A673 (cell line): ENCODE measurements at regions not wholly inside any gene's neighbourhood (a gene's known extent, or its start where the extent isn't known, plus 50 kb on each side); places are given as distances from the start of the nearest gene placed in this dataset.
A peak's percentile ranks its signal among the peaks of the same experiment; 100 is the strongest.

Source experiments
- BruUV-seq: library from RNA; stranded (reverse); fragments of 400-500 nt; replicated peaks from 2 replicates; lab custom pipeline; 2021; lab: Mats Ljungman, UMichigan
- CTCF ChIA-PET: fragments of 300-600 bp; sonication (Branson Sonifier 250); formaldehyde crosslinking; loops from one replicate; lab custom pipeline; 2022; ENCODE audit warnings: antibody characterized with exemption; lab: Charles Lee
- POLR2A ChIA-PET: fragments of 300-600 bp; sonication (Branson Sonifier 250); formaldehyde crosslinking; loops from one replicate; lab custom pipeline; 2022; ENCODE audit warnings: antibody characterized with exemption; ENCODE audit not compliant: low non-redundant PET; lab: Charles Lee
- DNase-seq: peaks from one replicate; pipeline ENCODE4 v3.0.0-alpha.2; 2015; ENCODE audit warnings: low spot score
- H3K27ac ChIP-seq: fragments of 200-600 bp; sonication (generic); 2 replicates; pipeline ENCODE4 v1.5.1; 2016; ENCODE audit warnings: mixed run types, low read depth, mild to moderate bottlenecking, mixed read lengths, antibody characterized with exemption, low read length; ENCODE audit not compliant: poor library complexity, severe bottlenecking
- H3K27me3 ChIP-seq: fragments of 200-600 bp; sonication (generic); replicated peaks from 2 replicates; pipeline ENCODE4 v1.6.1; 2017; ENCODE audit warnings: mixed run types, low read depth, mild to moderate bottlenecking, mixed read lengths, antibody characterized with exemption, low read length; ENCODE audit not compliant: insufficient read depth, poor library complexity
- H3K36me3 ChIP-seq: fragments of 200-600 bp; sonication (generic); 2 replicates; pipeline ENCODE4 v1.6.1; 2016; ENCODE audit warnings: mixed run types, mild to moderate bottlenecking, mixed read lengths, antibody characterized with exemption, low read length; ENCODE audit not compliant: insufficient read depth, poor library complexity, severe bottlenecking
- H3K4me1 ChIP-seq: fragments of 200-600 bp; sonication (generic); 2 replicates; pipeline ENCODE4 v1.6.1; 2017; ENCODE audit warnings: mixed run types, mild to moderate bottlenecking, mixed read lengths, antibody characterized with exemption, low read length; ENCODE audit not compliant: insufficient read depth, poor library complexity, severe bottlenecking
- H3K4me3 ChIP-seq: fragments of 200-600 bp; sonication (generic); 2 replicates; pipeline ENCODE4 v1.5.1; 2016; ENCODE audit warnings: low read depth, mixed run types, mild to moderate bottlenecking, mixed read lengths, low read length; ENCODE audit not compliant: poor library complexity, severe bottlenecking
- H3K9me3 ChIP-seq: fragments of 200-600 bp; sonication (generic); 2 replicates; pipeline ENCODE4 v1.6.1; 2016; ENCODE audit warnings: mixed run types, low read depth, mild to moderate bottlenecking, mixed read lengths, antibody characterized with exemption, low read length; ENCODE audit not compliant: poor library complexity, severe bottlenecking
- CTCF ChIP-seq: fragments of 300-800, 200-600 bp; sonication (generic); conservative IDR thresholded peaks from 2 replicates; pipeline ENCODE4 v1.5.1; 2017; ENCODE audit warnings: low read depth, mild to moderate bottlenecking, antibody characterized with exemption, low read length, moderate library complexity, mixed read lengths
- EZH2 ChIP-seq: fragments of 200-600 bp; sonication (generic); IDR thresholded peaks from 2 replicates; pipeline ENCODE4 v1.6.1; 2017; ENCODE audit warnings: borderline replicate concordance, low read depth, mild to moderate bottlenecking, mixed read lengths, antibody characterized with exemption, low read length; ENCODE audit not compliant: poor library complexity, severe bottlenecking
- intact Hi-C: fragments of 100-400 bp; cut with micrococcal nuclease; formaldehyde crosslinking; loops from one replicate; pipeline ENCODE4 v1.10.0; 2022; ENCODE audit not compliant: unreplicated experiment

- BruUV-seq, result no TSS peak
- POLR2A ChIA-PET, result no interaction called here
These were observed 57.3 kb downstream of the HHEX start for GRCh38 chr10:92747066-92747465.

GRCh38 chr10:92747600-92747999 lies 57.8 kb downstream of the HHEX start:
- ChIA-PET POLR2A (no interaction called here), CTCF (no interaction called here)
- Histone ChIP-seq H3K36me3 (no peaks in the 10 kb centered on the region), H3K4me3 (no peak overlapping the region), H3K9me3 (no peaks in the 10 kb centered on the region), H3K27ac (no peak overlapping the region), H3K4me1 (peaks cover 27% of the 10 kb centered on the region), H3K27me3 (peaks cover 4% of the 10 kb centered on the region)
- BruUV-seq, result no TSS peak
- intact Hi-C loops, result no loop called here
- TF ChIP-seq EZH2 (no peak), CTCF (no peak)
- DNase-seq, result no peak

More at GRCh38 chr10:92747066-92747465, 57.3 kb downstream of the HHEX start:
- no peak for TF ChIP-seq EZH2
- TF ChIP-seq CTCF, result no peak
- H3K27ac ChIP-seq, result no peak overlapping the region
- H3K36me3 ChIP-seq, result no peaks in the 10 kb centered on the region
- DNase-seq, result no peak
- no peak overlapping the region for H3K4me3 ChIP-seq
- H3K27me3 ChIP-seq, result peaks cover 4% of the 10 kb centered on the region
- H3K9me3 ChIP-seq, result no peaks in the 10 kb centered on the region
- intact Hi-C loops, result no loop called here
- peaks cover 27% of the 10 kb centered on the region for H3K4me1 ChIP-seq
- CTCF ChIA-PET, result no interaction called here

- no peak for TF ChIP-seq EZH2
- intact Hi-C loops, result no loop called here
- Histone ChIP-seq H3K36me3 (no peaks in the 10 kb centered on the region), H3K27ac (no peak overlapping the region), H3K4me3 (peak overlapping the region; percentile 10), H3K4me1 (peaks cover 23% of the 10 kb centered on the region), H3K9me3 (no peaks in the 10 kb centered on the region), H3K27me3 (peaks cover 4% of the 10 kb centered on the region)
- POLR2A ChIA-PET, result no interaction called here
- CTCF ChIA-PET, result no interaction called here
- BruUV-seq, result no TSS peak
- peak; percentile 82 for DNase-seq
These were observed 61.2 kb downstream of the HHEX start for GRCh38 chr10:92750791-92751533.

GRCh38 chr10:92751534-92751811 lies 61.7 kb downstream of the HHEX start:
- Histone ChIP-seq H3K4me1 (peaks cover 28% of the 10 kb centered on the region), H3K4me3 (peak overlapping the region; percentile 10), H3K27me3 (peaks cover 4% of the 10 kb centered on the region), H3K9me3 (no peaks in the 10 kb centered on the region), H3K27ac (no peak overlapping the region), H3K36me3 (no peaks in the 10 kb centered on the region)
- POLR2A ChIA-PET, result no interaction called here
- no TSS peak for BruUV-seq
- intact Hi-C loops, result no loop called here
- no peak for DNase-seq
- CTCF ChIA-PET, result no interaction called here
- TF ChIP-seq CTCF, result no peak
- no peak for TF ChIP-seq EZH2
